ENCODE measurements at regions not wholly inside any gene's neighbourhood (a gene's known extent, or its start where the extent isn't known, plus 50 kb on each side); places are given as distances from the start of the nearest gene placed in this dataset.

DNA sequence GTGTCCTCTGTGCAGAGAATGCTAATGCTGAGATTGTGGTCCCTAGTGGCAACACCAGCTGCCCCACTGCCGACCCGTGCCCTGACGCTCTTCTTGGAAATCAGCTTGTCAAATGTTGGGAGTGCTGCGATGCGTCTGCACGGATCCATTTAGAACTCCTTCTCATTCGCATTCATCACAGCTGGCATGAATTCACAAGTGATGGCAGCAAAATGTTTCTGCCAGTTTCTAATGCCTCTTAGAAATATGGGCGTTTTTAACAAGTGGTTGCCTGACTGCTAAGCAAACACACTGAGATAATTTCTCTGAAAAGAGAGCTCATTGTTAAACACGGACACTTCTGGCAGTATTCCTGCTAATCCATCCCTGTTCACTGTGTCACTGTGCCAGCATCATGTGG is 131.9 kb upstream of the KCNJ6 start:
- Histone ChIP-seq H3K27ac (no peak overlapping the region), H3K9me3 (no peaks in the 10 kb centered on the region), H3K4me1 (no peaks in the 10 kb centered on the region), H3K27me3 (no peaks in the 10 kb centered on the region), H3K36me3 (no peaks in the 10 kb centered on the region), H3K4me3 (no peak overlapping the region)
- TF ChIP-seq EP300 (IDR thresholded peaks at IDR 0.05) (no peak), POLR2A (IDR thresholded peaks at IDR 0.05) (no peak)
- TF ChIP-seq, protein P1, sequence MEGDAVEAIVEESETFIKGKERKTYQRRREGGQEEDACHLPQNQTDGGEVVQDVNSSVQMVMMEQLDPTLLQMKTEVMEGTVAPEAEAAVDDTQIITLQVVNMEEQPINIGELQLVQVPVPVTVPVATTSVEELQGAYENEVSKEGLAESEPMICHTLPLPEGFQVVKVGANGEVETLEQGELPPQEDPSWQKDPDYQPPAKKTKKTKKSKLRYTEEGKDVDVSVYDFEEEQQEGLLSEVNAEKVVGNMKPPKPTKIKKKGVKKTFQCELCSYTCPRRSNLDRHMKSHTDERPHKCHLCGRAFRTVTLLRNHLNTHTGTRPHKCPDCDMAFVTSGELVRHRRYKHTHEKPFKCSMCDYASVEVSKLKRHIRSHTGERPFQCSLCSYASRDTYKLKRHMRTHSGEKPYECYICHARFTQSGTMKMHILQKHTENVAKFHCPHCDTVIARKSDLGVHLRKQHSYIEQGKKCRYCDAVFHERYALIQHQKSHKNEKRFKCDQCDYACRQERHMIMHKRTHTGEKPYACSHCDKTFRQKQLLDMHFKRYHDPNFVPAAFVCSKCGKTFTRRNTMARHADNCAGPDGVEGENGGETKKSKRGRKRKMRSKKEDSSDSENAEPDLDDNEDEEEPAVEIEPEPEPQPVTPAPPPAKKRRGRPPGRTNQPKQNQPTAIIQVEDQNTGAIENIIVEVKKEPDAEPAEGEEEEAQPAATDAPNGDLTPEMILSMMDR (IDR thresholded peaks at IDR 0.05): no peak
- WGBS, 2 donors: 39 to 51% methylated on average over 9 of the region's 9 CpGs
- DNase-seq (ENCODE audit: low spot score in 2 of 2): no peak

DNA sequence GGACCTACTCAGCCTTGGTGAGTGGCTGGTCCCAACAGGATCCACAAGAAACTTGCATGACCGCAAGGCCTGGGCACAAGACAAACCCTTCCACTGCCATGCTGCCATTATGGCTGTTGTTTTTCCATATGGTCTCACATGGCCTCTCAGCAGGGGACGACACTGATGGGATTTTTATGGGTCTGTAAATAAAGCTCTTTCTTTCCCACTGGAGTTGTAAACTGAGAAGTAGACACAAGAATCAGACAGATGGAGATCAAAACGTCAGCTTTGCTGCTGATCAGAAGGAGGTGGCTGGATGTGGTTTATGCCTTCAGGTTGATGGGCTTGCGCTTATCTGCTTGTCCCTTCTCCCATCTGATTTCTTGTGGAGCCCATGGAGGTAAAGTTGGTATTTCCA is 138.1 kb upstream of the KCNJ6 start:
- 72 to 75% methylated on average over 4 of the region's 4 CpGs for WGBS, 2 donors
- Histone ChIP-seq H3K36me3 (no peaks in the 10 kb centered on the region), H3K27ac (no peak overlapping the region), H3K9me3 (no peaks in the 10 kb centered on the region), H3K4me1 (no peaks in the 10 kb centered on the region), H3K27me3 (no peaks in the 10 kb centered on the region), H3K4me3 (no peak overlapping the region)
- no peak for DNase-seq (ENCODE audit: low spot score in 2 of 2)
- no peak for TF ChIP-seq EP300 (IDR thresholded peaks at IDR 0.05)
- TF ChIP-seq, protein P1 (IDR thresholded peaks at IDR 0.05): no peak
- no peak for TF ChIP-seq POLR2A (IDR thresholded peaks at IDR 0.05)

DNA sequence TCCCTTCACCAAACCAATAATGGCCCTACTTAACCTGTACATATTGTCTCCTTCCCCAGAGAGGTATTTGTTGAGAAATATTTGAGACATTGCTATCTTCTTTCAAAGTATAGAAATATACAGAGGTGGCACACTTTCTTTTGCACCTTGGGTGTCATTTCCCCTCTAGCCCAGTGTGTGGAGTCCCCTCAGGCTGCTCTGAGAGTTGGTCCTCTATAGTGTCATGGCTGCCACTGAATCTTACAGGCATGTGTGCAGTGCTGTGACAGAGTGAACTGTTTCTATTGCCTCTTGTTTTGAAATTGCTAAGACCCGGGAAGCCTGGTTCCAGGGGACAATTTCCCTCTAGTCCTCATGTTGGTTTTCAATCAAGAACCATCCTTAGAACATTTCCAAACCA is 140.2 kb upstream of the KCNJ6 start:
- 78 to 79% methylated on average over 1 of the region's 1 CpG for WGBS, 2 donors
- no peak for TF ChIP-seq POLR2A (IDR thresholded peaks at IDR 0.05)
- TF ChIP-seq, protein P1 (IDR thresholded peaks at IDR 0.05): no peak
- TF ChIP-seq EP300 (IDR thresholded peaks at IDR 0.05): no peak

DNA sequence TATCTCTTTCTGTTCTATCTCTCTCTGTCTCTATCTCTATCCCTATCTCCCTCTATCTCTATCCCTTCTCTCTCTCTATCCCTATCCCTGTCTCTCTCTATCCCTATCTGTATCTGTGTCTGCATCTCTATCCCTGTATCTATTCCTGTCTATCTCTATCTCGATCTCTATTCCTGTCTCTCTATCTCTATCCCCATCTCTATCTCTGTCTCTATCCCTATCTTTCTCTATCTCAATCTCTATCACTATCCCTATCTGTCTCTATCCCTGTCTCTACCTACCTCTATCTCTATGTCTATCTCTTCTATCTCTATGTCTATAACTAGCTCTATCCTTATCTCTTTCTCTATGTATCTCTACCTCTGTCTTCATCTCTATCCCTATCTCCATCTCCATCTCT is 141.4 kb upstream of the KCNJ6 start:
- DNase-seq (ENCODE audit: low spot score in 2 of 2): no peak
- Histone ChIP-seq H3K4me1 (no peaks in the 10 kb centered on the region), H3K4me3 (no peak overlapping the region), H3K9me3 (no peaks in the 10 kb centered on the region), H3K27ac (no peak overlapping the region), H3K27me3 (no peaks in the 10 kb centered on the region), H3K36me3 (no peaks in the 10 kb centered on the region)
- WGBS, 2 donors: 91 to 94% methylated on average over 1 of the region's 1 CpG
- TF ChIP-seq POLR2A (IDR thresholded peaks at IDR 0.05) (no peak), EP300 (IDR thresholded peaks at IDR 0.05) (no peak)
- TF ChIP-seq, protein P1 (IDR thresholded peaks at IDR 0.05): no peak

More for the DNA sequence above, 140.2 kb upstream of the KCNJ6 start:
- no peaks in the 10 kb centered on the region for H3K27me3 ChIP-seq
- no peak overlapping the region for H3K27ac ChIP-seq
- no peak overlapping the region for H3K4me3 ChIP-seq
- H3K4me1 ChIP-seq: no peaks in the 10 kb centered on the region
- H3K9me3 ChIP-seq: no peaks in the 10 kb centered on the region
- H3K36me3 ChIP-seq: no peaks in the 10 kb centered on the region
- no peak for DNase-seq (ENCODE audit: low spot score in 2 of 2)

DNA sequence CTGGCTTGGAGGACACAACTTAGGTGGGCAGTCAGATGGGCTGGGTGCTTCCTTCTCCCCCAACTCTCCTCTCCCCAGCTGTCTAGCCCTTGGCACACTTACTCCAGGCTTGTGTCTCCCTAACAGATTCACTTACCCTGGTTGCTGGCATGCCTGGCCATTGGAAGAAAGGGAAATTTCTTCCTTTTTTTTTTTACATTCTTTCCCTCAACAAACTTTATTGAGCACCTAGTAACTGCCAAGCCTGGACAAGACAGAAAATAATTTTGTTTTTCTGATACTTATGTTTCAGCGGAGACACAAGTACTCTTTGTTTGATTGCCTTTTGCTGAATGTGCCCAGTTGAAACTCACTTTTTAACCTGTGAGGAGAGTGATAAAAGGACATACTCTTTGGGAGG is 144.3 kb upstream of the KCNJ6 start:
- TF ChIP-seq EP300 (IDR thresholded peaks at IDR 0.05): no peak
- TF ChIP-seq, protein P1 (IDR thresholded peaks at IDR 0.05): no peak
- TF ChIP-seq POLR2A (IDR thresholded peaks at IDR 0.05): no peak
- H3K4me1 ChIP-seq: no peaks in the 10 kb centered on the region
- H3K9me3 ChIP-seq: no peaks in the 10 kb centered on the region
- H3K4me3 ChIP-seq: no peak overlapping the region
- H3K27ac ChIP-seq: no peak overlapping the region
- H3K27me3 ChIP-seq: no peaks in the 10 kb centered on the region
- H3K36me3 ChIP-seq: no peaks in the 10 kb centered on the region
- no peak for DNase-seq (ENCODE audit: low spot score in 2 of 2)
- 69 to 79% methylated on average over 1 of the region's 1 CpG for WGBS, 2 donors
